Ishikawa (cell line): ENCODE measurements at regions not wholly inside any gene's neighbourhood (a gene's known extent, or its start where the extent isn't known, plus 50 kb on each side); places are given as distances from the start of the nearest gene placed in this dataset.

ENCODE experiments used
- CEBPB ChIP-seq: IDR thresholded peaks from 2 replicates; pipeline ENCODE4 v1.6.1; 2012
- CREB1 ChIP-seq: IDR thresholded peaks from 2 replicates; pipeline ENCODE4 v1.6.1; 2012; ENCODE audit warnings: low read depth
- EGR1 ChIP-seq: IDR thresholded peaks from 2 replicates; pipeline ENCODE4 v1.6.1; 2012
- EP300 ChIP-seq: IDR thresholded peaks from 2 replicates; pipeline ENCODE4 v1.6.1; 2012; ENCODE audit warnings: borderline replicate concordance
- FOXM1 ChIP-seq: IDR thresholded peaks from 2 replicates; pipeline ENCODE4 v1.6.1; 2012; ENCODE audit warnings: low read depth, borderline replicate concordance
- NFIC ChIP-seq: IDR thresholded peaks from 2 replicates; pipeline ENCODE4 v1.6.1; 2012
- RAD21 ChIP-seq: IDR thresholded peaks from 2 replicates; pipeline ENCODE4 v1.6.1; 2012; ENCODE audit warnings: low read depth
- TAF1 ChIP-seq: IDR thresholded peaks from 2 replicates; pipeline ENCODE4 v1.6.1; 2012; ENCODE audit warnings: low read depth, mild to moderate bottlenecking
- TCF12 ChIP-seq: IDR thresholded peaks from 2 replicates; pipeline ENCODE4 v1.6.1; 2012; ENCODE audit warnings: low read depth
- TEAD4 ChIP-seq: IDR thresholded peaks from 2 replicates; pipeline ENCODE4 v1.6.1; 2012
- YY1 ChIP-seq: IDR thresholded peaks from 2 replicates; pipeline ENCODE4 v1.6.1; 2012; ENCODE audit warnings: low read depth
- ZBTB7A ChIP-seq: IDR thresholded peaks from 2 replicates; pipeline ENCODE4 v1.6.1; 2012; ENCODE audit warnings: low read depth
- TF ChIP-seq, protein P1 (sequence below): IDR thresholded peaks from 2 replicates; pipeline ENCODE4 v1.6.1; 2012
- TF ChIP-seq, protein P2 (sequence below): IDR thresholded peaks from 2 replicates; pipeline ENCODE4 v1.6.1; 2012
- TF ChIP-seq, protein P3 (sequence below): IDR thresholded peaks from 2 replicates; pipeline ENCODE4 v1.6.1; 2012; ENCODE audit warnings: low read depth, mild to moderate bottlenecking

DNA sequence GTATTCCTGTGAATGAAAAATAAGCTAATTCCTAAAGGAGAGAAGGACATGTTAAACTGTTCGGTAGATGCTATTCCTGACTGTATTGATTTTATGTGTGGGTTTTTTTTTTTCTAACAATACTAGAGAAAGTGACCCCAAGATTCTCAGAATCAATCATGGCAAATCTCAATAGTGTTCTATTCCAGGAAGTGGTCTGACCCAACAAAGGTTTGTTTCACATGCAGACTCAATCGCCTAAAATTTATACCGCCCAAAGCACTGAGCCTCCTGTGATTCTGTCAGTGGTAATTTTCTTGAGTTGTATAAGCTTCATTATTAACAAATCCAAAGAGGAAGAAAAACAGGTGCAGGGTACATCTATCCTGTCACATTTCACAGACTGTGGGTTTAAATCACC, 293.7 kb downstream of the SUCLA2 start:
- TF ChIP-seq RAD21 (no peak), TEAD4 (no peak), ZBTB7A (no peak)

DNA sequence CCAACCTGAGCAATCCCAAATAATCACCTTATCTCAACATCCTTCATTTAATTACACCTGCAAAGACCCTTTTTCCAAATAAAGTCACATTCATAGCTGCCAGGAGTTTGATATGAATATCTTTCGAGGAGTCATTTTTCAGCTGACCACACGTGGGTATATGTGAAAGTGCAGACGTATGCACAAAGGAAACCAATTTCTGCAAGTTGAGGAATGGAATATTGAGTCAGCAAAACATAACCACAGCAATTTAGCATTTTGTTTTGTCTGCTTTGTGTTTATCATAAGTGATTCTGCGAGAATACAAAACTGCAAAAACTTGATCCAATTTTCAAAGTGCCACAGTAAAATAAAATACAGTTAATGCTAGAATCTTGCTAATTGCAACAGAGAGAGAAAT, 295.9 kb downstream of the SUCLA2 start:
- TF ChIP-seq TCF12 (no peak), CREB1 (no peak), CEBPB (no peak), TAF1 (no peak), RAD21 (no peak), NFIC (no peak), YY1 (no peak), EP300 (no peak), TEAD4 (no peak), EGR1 (no peak), FOXM1 (no peak), ZBTB7A (no peak)
- TF ChIP-seq, protein P1, sequence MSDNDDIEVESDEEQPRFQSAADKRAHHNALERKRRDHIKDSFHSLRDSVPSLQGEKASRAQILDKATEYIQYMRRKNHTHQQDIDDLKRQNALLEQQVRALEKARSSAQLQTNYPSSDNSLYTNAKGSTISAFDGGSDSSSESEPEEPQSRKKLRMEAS, result no peak
- TF ChIP-seq, protein P2, sequence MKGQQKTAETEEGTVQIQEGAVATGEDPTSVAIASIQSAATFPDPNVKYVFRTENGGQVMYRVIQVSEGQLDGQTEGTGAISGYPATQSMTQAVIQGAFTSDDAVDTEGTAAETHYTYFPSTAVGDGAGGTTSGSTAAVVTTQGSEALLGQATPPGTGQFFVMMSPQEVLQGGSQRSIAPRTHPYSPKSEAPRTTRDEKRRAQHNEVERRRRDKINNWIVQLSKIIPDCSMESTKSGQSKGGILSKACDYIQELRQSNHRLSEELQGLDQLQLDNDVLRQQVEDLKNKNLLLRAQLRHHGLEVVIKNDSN, result no peak
- TF ChIP-seq, protein P3, sequence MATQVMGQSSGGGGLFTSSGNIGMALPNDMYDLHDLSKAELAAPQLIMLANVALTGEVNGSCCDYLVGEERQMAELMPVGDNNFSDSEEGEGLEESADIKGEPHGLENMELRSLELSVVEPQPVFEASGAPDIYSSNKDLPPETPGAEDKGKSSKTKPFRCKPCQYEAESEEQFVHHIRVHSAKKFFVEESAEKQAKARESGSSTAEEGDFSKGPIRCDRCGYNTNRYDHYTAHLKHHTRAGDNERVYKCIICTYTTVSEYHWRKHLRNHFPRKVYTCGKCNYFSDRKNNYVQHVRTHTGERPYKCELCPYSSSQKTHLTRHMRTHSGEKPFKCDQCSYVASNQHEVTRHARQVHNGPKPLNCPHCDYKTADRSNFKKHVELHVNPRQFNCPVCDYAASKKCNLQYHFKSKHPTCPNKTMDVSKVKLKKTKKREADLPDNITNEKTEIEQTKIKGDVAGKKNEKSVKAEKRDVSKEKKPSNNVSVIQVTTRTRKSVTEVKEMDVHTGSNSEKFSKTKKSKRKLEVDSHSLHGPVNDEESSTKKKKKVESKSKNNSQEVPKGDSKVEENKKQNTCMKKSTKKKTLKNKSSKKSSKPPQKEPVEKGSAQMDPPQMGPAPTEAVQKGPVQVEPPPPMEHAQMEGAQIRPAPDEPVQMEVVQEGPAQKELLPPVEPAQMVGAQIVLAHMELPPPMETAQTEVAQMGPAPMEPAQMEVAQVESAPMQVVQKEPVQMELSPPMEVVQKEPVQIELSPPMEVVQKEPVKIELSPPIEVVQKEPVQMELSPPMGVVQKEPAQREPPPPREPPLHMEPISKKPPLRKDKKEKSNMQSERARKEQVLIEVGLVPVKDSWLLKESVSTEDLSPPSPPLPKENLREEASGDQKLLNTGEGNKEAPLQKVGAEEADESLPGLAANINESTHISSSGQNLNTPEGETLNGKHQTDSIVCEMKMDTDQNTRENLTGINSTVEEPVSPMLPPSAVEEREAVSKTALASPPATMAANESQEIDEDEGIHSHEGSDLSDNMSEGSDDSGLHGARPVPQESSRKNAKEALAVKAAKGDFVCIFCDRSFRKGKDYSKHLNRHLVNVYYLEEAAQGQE, result no peak

DNA sequence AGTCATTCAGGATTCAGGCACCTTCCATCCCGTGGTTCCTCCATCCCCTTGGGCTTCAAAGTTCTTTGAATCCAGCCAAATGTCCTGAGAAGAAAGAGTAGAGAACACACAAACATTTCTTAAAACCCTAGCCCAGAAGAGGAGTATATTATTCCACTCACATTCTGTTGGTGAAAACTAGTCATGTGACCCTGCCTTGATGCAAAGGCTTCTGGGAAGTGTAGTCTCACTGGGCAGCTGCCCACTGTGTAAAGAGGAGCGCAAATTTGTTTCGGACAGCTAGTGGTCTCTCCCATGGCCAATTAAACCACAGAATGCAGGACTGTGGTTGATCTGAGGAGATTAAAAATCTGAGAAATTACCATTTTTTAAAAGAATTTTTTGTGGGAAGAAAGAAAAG, 304.4 kb downstream of the SUCLA2 start:
- TF ChIP-seq EGR1 (no peak), RAD21 (no peak)
- TF ChIP-seq, protein P3, result no peak
- TF ChIP-seq, protein P2, result peak; percentile 86

DNA sequence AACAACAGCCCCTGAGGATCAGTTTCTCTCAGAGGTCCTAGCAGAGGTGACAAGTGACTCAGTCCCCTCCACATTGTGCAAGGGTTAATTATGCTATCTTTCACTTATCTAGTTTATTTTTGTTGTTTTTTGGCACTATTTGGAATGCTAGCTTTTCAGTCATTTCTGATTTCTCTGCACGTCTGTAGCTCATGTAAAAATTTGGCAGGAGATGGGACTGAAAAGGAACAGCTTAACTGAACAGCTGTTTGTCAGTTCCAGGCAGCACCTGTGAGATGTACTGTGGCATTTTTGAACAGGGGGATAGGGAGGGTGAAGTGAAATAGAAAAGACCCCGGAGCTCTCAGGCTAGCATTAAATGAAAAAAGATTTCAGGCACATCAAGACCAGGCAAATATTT, 313.5 kb downstream of the SUCLA2 start:
- TF ChIP-seq ZBTB7A (no peak), CEBPB (no peak), RAD21 (no peak), CREB1 (no peak), TCF12 (no peak), EGR1 (no peak), NFIC (no peak), FOXM1 (no peak)
- TF ChIP-seq, protein P2, result no peak

DNA sequence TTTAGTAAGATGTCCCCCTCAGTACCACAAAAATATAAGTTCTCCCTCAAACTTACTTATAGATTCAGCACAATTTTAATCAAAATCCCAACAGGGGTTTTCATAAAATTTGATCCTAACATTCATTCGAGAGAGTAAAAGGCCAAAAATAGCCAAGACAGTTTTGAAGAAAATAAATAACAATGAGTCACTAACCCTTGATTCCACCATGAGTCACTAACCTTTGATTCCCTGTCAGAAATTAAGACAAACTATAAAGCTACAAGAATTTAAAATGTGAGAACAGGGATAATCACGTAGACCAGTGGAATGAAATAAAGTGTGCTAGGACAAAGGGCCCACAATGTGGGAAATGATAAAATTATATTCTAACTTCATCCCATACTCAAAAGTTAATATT, 320.3 kb downstream of the SUCLA2 start:
- TF ChIP-seq TCF12, result no peak

DNA sequence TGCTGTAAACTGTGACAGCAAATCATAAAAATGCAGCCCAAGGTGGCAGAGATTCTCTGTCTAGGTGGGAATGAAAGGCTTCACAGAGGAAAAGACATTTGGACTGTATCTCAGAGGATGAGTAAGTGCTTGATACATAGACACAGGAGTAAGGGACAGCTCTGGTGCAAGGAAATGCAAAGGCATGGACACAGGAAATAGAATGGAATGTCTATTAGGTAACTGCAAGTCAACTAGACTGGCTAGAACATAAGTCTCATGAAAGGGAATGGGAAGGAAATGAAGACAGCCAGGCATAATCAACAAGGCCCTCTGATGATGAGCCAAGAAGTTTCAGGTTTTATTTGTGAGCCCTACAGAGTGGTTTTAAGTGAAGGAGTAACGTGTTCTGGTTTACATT, 321.7 kb downstream of the SUCLA2 start:
- no peak for TF ChIP-seq NFIC
- TF ChIP-seq, protein P3, result no peak
- TF ChIP-seq TAF1, result no peak
- no peak for TF ChIP-seq TEAD4
- no peak for TF ChIP-seq CREB1
- TF ChIP-seq CEBPB, result no peak
- TF ChIP-seq, protein P1, result no peak
- TF ChIP-seq, protein P2, result no peak
- TF ChIP-seq EP300, result no peak
- no peak for TF ChIP-seq EGR1
- no peak for TF ChIP-seq RAD21
- no peak for TF ChIP-seq ZBTB7A
- no peak for TF ChIP-seq YY1
- TF ChIP-seq FOXM1, result no peak
- no peak for TF ChIP-seq TCF12
